Loucy (cell line): ENCODE measurements at regions not wholly inside any gene's neighbourhood (a gene's known extent, or its start where the extent isn't known, plus 50 kb on each side); places are given as distances from the start of the nearest gene placed in this dataset.

Experiments used
- EZH2phosphoT487 ChIP-seq: fragments of 200-600 bp; IDR thresholded peaks from 2 replicates; pipeline ENCODE4 v1.6.1; 2018; ENCODE audit warnings: antibody characterized with exemption, mild to moderate bottlenecking, moderate library complexity, borderline replicate concordance
- TF ChIP-seq, protein P1 (sequence below): fragments of 200-600 bp; sonication (generic); conservative IDR thresholded peaks from 2 replicates; pipeline ENCODE4 v1.5.1; 2014; ENCODE audit warnings: mild to moderate bottlenecking, antibody characterized with exemption, low read length

- TF ChIP-seq, protein P1, sequence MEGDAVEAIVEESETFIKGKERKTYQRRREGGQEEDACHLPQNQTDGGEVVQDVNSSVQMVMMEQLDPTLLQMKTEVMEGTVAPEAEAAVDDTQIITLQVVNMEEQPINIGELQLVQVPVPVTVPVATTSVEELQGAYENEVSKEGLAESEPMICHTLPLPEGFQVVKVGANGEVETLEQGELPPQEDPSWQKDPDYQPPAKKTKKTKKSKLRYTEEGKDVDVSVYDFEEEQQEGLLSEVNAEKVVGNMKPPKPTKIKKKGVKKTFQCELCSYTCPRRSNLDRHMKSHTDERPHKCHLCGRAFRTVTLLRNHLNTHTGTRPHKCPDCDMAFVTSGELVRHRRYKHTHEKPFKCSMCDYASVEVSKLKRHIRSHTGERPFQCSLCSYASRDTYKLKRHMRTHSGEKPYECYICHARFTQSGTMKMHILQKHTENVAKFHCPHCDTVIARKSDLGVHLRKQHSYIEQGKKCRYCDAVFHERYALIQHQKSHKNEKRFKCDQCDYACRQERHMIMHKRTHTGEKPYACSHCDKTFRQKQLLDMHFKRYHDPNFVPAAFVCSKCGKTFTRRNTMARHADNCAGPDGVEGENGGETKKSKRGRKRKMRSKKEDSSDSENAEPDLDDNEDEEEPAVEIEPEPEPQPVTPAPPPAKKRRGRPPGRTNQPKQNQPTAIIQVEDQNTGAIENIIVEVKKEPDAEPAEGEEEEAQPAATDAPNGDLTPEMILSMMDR = no peak
- TF ChIP-seq EZH2phosphoT487 = no peak
Observed at GRCh38 chr21:41685511-41686149, 81.2 kb downstream of the RIPK4 start.
